Loucy (cell line): ENCODE measurements at regions not wholly inside any gene's neighbourhood (a gene's known extent, or its start where the extent isn't known, plus 50 kb on each side); places are given as distances from the start of the nearest gene placed in this dataset.

Experiments used
- CTCF ChIP-seq: fragments of 200-600 bp; sonication (generic); conservative IDR thresholded peaks from 2 replicates; pipeline ENCODE4 v1.5.1; 2014; ENCODE audit warnings: mild to moderate bottlenecking, antibody characterized with exemption, low read length
- EZH2phosphoT487 ChIP-seq: fragments of 200-600 bp; IDR thresholded peaks from 2 replicates; pipeline ENCODE4 v1.6.1; 2018; ENCODE audit warnings: antibody characterized with exemption, mild to moderate bottlenecking, moderate library complexity, borderline replicate concordance

GRCh38 chr6:14807971-14808370 is 437.9 kb upstream of the JARID2 start:
- TF ChIP-seq CTCF (no peak), EZH2phosphoT487 (no peak)
